ENCODE measurements at regions not wholly inside any gene's neighbourhood (a gene's known extent, or its start where the extent isn't known, plus 50 kb on each side); places are given as distances from the start of the nearest gene placed in this dataset.

GRCh38 chr10:21048068-21048467 is 151.0 kb upstream of the NEBL start:
- Mint-ChIP-seq H3K27me3 (ENCODE audit: insufficient read depth) (no peaks in the 10 kb centered on the region), H3K36me3 (ENCODE audit: low read depth) (no peaks in the 10 kb centered on the region), H3K4me3 (no peak overlapping the region), H3K9me3 (peaks cover 27% of the 10 kb centered on the region), H3K4me1 (ENCODE audit: low read depth) (no peaks in the 10 kb centered on the region), H3K27ac (no peak overlapping the region)
- DNase-seq, result no peak
- no peak for TF ChIP-seq CTCF (IDR thresholded peaks at IDR 0.05)

- no peaks in the 10 kb centered on the region for H3K36me3 Mint-ChIP-seq (ENCODE audit: low read depth)
- H3K4me1 Mint-ChIP-seq (ENCODE audit: low read depth), result no peaks in the 10 kb centered on the region
- no peak for DNase-seq
- TF ChIP-seq CTCF (IDR thresholded peaks at IDR 0.05), result no peak
- H3K4me3 Mint-ChIP-seq, result no peak overlapping the region
- H3K27me3 Mint-ChIP-seq (ENCODE audit: insufficient read depth), result no peaks in the 10 kb centered on the region
- no peak overlapping the region for H3K27ac Mint-ChIP-seq
- H3K9me3 Mint-ChIP-seq, result peaks cover 30% of the 10 kb centered on the region
Observed at GRCh38 chr10:21047511-21047910, 150.4 kb upstream of the NEBL start.

GRCh38 chr10:21047096-21047495 is 150.0 kb upstream of the NEBL start:
- H3K9me3 Mint-ChIP-seq, result peaks cover 30% of the 10 kb centered on the region
- no peak overlapping the region for H3K4me3 Mint-ChIP-seq
- H3K27ac Mint-ChIP-seq, result no peak overlapping the region
- no peaks in the 10 kb centered on the region for H3K4me1 Mint-ChIP-seq (ENCODE audit: low read depth)
- no peaks in the 10 kb centered on the region for H3K36me3 Mint-ChIP-seq (ENCODE audit: low read depth)
- no peak for DNase-seq
- H3K27me3 Mint-ChIP-seq (ENCODE audit: insufficient read depth), result no peaks in the 10 kb centered on the region
- TF ChIP-seq CTCF (IDR thresholded peaks at IDR 0.05), result no peak

- H3K27me3 Mint-ChIP-seq (ENCODE audit: insufficient read depth), result no peaks in the 10 kb centered on the region
- H3K36me3 Mint-ChIP-seq (ENCODE audit: low read depth), result no peaks in the 10 kb centered on the region
- DNase-seq, result no peak
- no peak for TF ChIP-seq CTCF (IDR thresholded peaks at IDR 0.05)
- no peak overlapping the region for H3K4me3 Mint-ChIP-seq
- H3K27ac Mint-ChIP-seq, result no peak overlapping the region
- H3K4me1 Mint-ChIP-seq (ENCODE audit: low read depth), result no peaks in the 10 kb centered on the region
- peaks cover 33% of the 10 kb centered on the region for H3K9me3 Mint-ChIP-seq
Observed at GRCh38 chr10:21043044-21043443, 145.9 kb upstream of the NEBL start.

GRCh38 chr10:21042536-21042935 is 145.4 kb upstream of the NEBL start:
- Mint-ChIP-seq H3K36me3 (ENCODE audit: low read depth) (no peaks in the 10 kb centered on the region), H3K27me3 (ENCODE audit: insufficient read depth) (no peaks in the 10 kb centered on the region), H3K27ac (no peak overlapping the region), H3K9me3 (peaks cover 33% of the 10 kb centered on the region), H3K4me3 (no peak overlapping the region), H3K4me1 (ENCODE audit: low read depth) (no peaks in the 10 kb centered on the region)
- no peak for DNase-seq
- no peak for TF ChIP-seq CTCF (IDR thresholded peaks at IDR 0.05)

Data from HFFc6 (cell line).